ENCODE measurements at regions not wholly inside any gene's neighbourhood (a gene's known extent, or its start where the extent isn't known, plus 50 kb on each side); places are given as distances from the start of the nearest gene placed in this dataset.

- no peak for TF ChIP-seq CTCF (conservative IDR thresholded peaks at IDR 0.05)
- peak overlapping the region; percentile 31; the same call in 1 of the 2 replicates for H3K27ac ChIP-seq
Observed at GRCh38 chr21:40901691-40902090, 54.7 kb upstream of the DSCAM start.

GRCh38 chr21:40902299-40902698, 55.3 kb upstream of the DSCAM start:
- TF ChIP-seq CTCF (conservative IDR thresholded peaks at IDR 0.05): no peak
- H3K27ac ChIP-seq: peak overlapping the region; percentile 31

- TF ChIP-seq CTCF (conservative IDR thresholded peaks at IDR 0.05): no peak
- H3K27ac ChIP-seq: peak overlapping the region; percentile 31; the same call in 1 of the 2 replicates
Observed at GRCh38 chr21:40902993-40903392, 56.0 kb upstream of the DSCAM start.

- H3K27ac ChIP-seq: no peak overlapping the region
- no peak for TF ChIP-seq CTCF (conservative IDR thresholded peaks at IDR 0.05)
Observed at GRCh38 chr21:40905251-40905650, 58.3 kb upstream of the DSCAM start.

GRCh38 chr21:40912375-40912774, 65.4 kb upstream of the DSCAM start:
- TF ChIP-seq CTCF (conservative IDR thresholded peaks at IDR 0.05): no peak

GRCh38 chr21:40915114-40915513, 68.2 kb upstream of the DSCAM start:
- no peak for TF ChIP-seq CTCF (conservative IDR thresholded peaks at IDR 0.05)
- H3K27ac ChIP-seq: no peak overlapping the region

More at GRCh38 chr21:40912375-40912774, 65.4 kb upstream of the DSCAM start:
- H3K27ac ChIP-seq: no peak overlapping the region

GRCh38 chr21:40923407-40923806, 76.4 kb upstream of the DSCAM start:
- H3K27ac ChIP-seq: no peak overlapping the region
- TF ChIP-seq CTCF (conservative IDR thresholded peaks at IDR 0.05): no peak

- no peak overlapping the region for H3K27ac ChIP-seq
- TF ChIP-seq CTCF (conservative IDR thresholded peaks at IDR 0.05): no peak
Observed at GRCh38 chr21:40923901-40924300, 76.9 kb upstream of the DSCAM start.
